WTC11 (cell line): ENCODE measurements at regions not wholly inside any gene's neighbourhood (a gene's known extent, or its start where the extent isn't known, plus 50 kb on each side); places are given as distances from the start of the nearest gene placed in this dataset.

ENCODE experiments used
- CBFB ChIP-seq: sonication (generic); formaldehyde crosslinking; IDR thresholded peaks from 2 replicates; pipeline ENCODE4 v1.8.1; 2022; ENCODE audit warnings: mild to moderate bottlenecking, low read depth, missing genetic modification reagents
- CREB1 ChIP-seq: sonication (generic); formaldehyde crosslinking; IDR thresholded peaks from 2 replicates; pipeline ENCODE4 v1.8.0; 2023; ENCODE audit warnings: mild to moderate bottlenecking, missing genetic modification reagents
- CREM ChIP-seq: sonication (generic); formaldehyde crosslinking; IDR thresholded peaks from 2 replicates; pipeline ENCODE4 v1.8.1; 2022; ENCODE audit warnings: mild to moderate bottlenecking, missing genetic modification reagents, moderate library complexity
- EMX1 ChIP-seq: fragments of 250-450 bp; sonication (Bioruptor Pico); IDR thresholded peaks from 2 replicates; pipeline ENCODE4 v1.8.0; 2021; ENCODE audit warnings: mild to moderate bottlenecking
- GTF2I ChIP-seq: fragments of 250-450 bp; sonication (Bioruptor Pico); conservative IDR thresholded peaks from 2 replicates; pipeline ENCODE4 v1.4.0; 2021; ENCODE audit warnings: mild to moderate bottlenecking
- NR2C2 ChIP-seq: sonication (generic); formaldehyde crosslinking; IDR thresholded peaks from 2 replicates; pipeline ENCODE4 v1.8.0; 2022; ENCODE audit warnings: mild to moderate bottlenecking, missing genetic modification reagents
- SP1 ChIP-seq: sonication (generic); formaldehyde crosslinking; conservative IDR thresholded peaks from 2 replicates; pipeline ENCODE4 v1.8.1; 2022; ENCODE audit warnings: missing genetic modification reagents
- TEAD4 ChIP-seq: sonication (generic); formaldehyde crosslinking; IDR thresholded peaks from 2 replicates; pipeline ENCODE4 v1.8.0; 2022; ENCODE audit warnings: mild to moderate bottlenecking, missing genetic modification reagents
- ZNF671 ChIP-seq: fragments of 250-450 bp; sonication (Bioruptor Pico); IDR thresholded peaks from 2 replicates; pipeline ENCODE4 v1.8.0; 2021; ENCODE audit warnings: mild to moderate bottlenecking
- TF ChIP-seq, protein P1 (sequence below): fragments of 200-600 bp; IDR thresholded peaks from 2 replicates; pipeline ENCODE4 v1.8.0; 2022; ENCODE audit warnings: antibody characterized with exemption
- TF ChIP-seq, protein P2 (sequence below): fragments of 250-450 bp; sonication (Bioruptor Pico); IDR thresholded peaks from 2 replicates; pipeline ENCODE4 v1.9.0; 2021; ENCODE audit warnings: mild to moderate bottlenecking, borderline replicate concordance
- TF ChIP-seq, protein P3 (sequence below): sonication (generic); formaldehyde crosslinking; IDR thresholded peaks from 2 replicates; pipeline ENCODE4 v1.8.0; 2022; ENCODE audit warnings: mild to moderate bottlenecking, missing genetic modification reagents

DNA sequence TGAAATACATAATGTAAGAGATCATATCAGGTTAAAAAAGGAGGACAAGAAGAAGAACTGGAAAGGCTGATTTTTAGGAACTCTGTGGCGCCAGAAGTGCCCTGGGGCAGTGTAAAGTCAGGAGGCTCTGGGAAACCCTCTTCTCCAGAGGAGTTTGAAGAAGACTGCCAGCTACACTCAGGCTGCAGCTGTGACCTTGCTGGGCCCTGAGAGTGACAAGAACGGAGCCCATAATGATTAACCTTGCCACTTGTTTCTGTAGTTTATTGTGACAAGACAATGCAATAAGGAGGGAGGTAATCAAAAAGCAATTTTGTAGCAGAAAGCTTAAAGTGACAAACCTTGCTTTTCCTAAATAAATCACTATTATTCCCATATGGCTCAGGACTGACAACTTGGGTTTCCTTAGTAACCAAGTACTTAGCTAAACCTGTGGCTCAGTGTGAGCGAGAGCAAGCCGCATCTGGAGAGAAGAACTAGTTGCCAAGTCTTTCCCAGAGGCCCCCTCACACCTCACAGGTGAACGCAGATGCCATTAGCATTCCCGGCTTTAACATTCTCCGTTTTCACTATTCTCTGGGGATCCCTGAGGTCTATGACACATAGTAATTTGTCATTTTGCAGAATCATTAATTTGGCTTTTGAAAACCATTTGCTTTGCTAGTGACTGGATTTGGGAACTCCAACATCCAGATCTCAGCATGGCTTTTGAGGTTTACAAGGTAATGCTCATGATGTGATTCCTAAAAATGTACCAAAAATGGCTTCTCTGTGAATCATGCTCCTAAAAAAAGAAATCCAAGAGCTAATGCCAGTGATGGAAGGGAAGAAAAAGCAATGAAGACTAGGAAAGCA is 115.9 kb downstream of the OMA1 start:
- TF ChIP-seq CREB1 (CRISPR knock-in tag) (no peak), TEAD4 (CRISPR knock-in tag) (no peak), GTF2I (CRISPR knock-in tag) (no peak), CBFB (no peak), SP1 (CRISPR knock-in tag) (no peak), CREM (CRISPR knock-in tag) (no peak), EMX1 (CRISPR knock-in tag) (no peak), ZNF671 (CRISPR knock-in tag) (no peak), NR2C2 (CRISPR knock-in tag) (no peak)
- TF ChIP-seq, protein P1, sequence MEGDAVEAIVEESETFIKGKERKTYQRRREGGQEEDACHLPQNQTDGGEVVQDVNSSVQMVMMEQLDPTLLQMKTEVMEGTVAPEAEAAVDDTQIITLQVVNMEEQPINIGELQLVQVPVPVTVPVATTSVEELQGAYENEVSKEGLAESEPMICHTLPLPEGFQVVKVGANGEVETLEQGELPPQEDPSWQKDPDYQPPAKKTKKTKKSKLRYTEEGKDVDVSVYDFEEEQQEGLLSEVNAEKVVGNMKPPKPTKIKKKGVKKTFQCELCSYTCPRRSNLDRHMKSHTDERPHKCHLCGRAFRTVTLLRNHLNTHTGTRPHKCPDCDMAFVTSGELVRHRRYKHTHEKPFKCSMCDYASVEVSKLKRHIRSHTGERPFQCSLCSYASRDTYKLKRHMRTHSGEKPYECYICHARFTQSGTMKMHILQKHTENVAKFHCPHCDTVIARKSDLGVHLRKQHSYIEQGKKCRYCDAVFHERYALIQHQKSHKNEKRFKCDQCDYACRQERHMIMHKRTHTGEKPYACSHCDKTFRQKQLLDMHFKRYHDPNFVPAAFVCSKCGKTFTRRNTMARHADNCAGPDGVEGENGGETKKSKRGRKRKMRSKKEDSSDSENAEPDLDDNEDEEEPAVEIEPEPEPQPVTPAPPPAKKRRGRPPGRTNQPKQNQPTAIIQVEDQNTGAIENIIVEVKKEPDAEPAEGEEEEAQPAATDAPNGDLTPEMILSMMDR, result no peak
- TF ChIP-seq, protein P2, sequence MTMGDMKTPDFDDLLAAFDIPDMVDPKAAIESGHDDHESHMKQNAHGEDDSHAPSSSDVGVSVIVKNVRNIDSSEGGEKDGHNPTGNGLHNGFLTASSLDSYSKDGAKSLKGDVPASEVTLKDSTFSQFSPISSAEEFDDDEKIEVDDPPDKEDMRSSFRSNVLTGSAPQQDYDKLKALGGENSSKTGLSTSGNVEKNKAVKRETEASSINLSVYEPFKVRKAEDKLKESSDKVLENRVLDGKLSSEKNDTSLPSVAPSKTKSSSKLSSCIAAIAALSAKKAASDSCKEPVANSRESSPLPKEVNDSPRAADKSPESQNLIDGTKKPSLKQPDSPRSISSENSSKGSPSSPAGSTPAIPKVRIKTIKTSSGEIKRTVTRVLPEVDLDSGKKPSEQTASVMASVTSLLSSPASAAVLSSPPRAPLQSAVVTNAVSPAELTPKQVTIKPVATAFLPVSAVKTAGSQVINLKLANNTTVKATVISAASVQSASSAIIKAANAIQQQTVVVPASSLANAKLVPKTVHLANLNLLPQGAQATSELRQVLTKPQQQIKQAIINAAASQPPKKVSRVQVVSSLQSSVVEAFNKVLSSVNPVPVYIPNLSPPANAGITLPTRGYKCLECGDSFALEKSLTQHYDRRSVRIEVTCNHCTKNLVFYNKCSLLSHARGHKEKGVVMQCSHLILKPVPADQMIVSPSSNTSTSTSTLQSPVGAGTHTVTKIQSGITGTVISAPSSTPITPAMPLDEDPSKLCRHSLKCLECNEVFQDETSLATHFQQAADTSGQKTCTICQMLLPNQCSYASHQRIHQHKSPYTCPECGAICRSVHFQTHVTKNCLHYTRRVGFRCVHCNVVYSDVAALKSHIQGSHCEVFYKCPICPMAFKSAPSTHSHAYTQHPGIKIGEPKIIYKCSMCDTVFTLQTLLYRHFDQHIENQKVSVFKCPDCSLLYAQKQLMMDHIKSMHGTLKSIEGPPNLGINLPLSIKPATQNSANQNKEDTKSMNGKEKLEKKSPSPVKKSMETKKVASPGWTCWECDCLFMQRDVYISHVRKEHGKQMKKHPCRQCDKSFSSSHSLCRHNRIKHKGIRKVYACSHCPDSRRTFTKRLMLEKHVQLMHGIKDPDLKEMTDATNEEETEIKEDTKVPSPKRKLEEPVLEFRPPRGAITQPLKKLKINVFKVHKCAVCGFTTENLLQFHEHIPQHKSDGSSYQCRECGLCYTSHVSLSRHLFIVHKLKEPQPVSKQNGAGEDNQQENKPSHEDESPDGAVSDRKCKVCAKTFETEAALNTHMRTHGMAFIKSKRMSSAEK, result no peak
- TF ChIP-seq, protein P3, sequence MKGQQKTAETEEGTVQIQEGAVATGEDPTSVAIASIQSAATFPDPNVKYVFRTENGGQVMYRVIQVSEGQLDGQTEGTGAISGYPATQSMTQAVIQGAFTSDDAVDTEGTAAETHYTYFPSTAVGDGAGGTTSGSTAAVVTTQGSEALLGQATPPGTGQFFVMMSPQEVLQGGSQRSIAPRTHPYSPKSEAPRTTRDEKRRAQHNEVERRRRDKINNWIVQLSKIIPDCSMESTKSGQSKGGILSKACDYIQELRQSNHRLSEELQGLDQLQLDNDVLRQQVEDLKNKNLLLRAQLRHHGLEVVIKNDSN, result no peak
